NCI-H2196 treated with DMSO at 0.1 percent for 48 hours (cell line): ENCODE measurements at regions not wholly inside any gene's neighbourhood (a gene's known extent, or its start where the extent isn't known, plus 50 kb on each side); places are given as distances from the start of the nearest gene placed in this dataset.
"Not testable (repeated sequence)": the region's sequence is repeated elsewhere in the genome, so short reads cannot be mapped to it uniquely, and the experiment has no call there.

Experiments
- DNase-seq: peaks from one replicate; lab custom pipeline; 2025; ENCODE audit not compliant: unreplicated experiment; lab: John Stamatoyannopoulos, UW

- DNase-seq: no peak
Observed at GRCh38 chr6:12348530-12349511, 58.7 kb downstream of the EDN1 start.

GRCh38 chr6:12350644-12351170, 60.5 kb downstream of the EDN1 start:
- no peak for DNase-seq

GRCh38 chr6:12351672-12352071, 61.5 kb downstream of the EDN1 start:
- DNase-seq: no peak

DNA sequence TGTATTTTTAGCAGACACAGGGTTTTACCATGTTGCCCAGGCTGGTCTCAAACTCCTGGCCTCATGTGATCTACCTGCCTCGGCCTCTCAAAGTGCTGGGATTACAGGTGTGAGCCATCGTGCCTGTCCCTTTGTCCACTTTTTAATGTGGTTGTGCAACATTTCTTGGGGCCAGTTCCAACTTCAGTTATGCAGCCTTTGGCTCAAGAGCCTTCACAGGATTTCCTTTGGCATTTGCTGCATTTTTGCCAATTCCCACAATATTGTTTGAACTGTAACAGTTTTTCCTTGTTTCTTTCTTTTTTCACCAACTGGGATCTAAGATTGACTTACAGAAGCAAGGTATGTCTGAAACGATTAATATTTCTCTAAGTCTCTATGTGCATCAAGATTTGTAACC, 63.6 kb downstream of the EDN1 start:
- DNase-seq: no peak

DNA sequence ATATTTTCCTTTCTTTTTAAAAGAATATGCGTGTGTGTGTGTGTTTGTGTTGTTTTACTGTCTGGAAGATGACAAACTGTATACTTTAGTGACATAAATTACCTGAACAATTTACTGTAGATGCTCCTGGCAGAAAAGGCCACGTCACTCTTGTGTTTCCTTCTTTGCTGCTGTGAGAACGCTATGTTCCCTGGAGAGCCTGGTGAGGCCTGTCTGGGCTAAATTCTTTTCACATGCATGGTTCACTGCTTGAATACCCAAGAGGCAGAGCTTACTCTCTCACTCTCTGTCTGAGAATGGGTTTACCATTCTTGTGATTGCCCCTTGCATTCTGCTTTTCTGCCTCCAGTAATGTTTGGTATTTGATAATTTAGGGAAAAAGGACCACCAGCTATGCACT, 64.3 kb downstream of the EDN1 start:
- no peak for DNase-seq

- no peak for DNase-seq
Observed at GRCh38 chr6:12355354-12355753, 65.2 kb downstream of the EDN1 start.

DNA sequence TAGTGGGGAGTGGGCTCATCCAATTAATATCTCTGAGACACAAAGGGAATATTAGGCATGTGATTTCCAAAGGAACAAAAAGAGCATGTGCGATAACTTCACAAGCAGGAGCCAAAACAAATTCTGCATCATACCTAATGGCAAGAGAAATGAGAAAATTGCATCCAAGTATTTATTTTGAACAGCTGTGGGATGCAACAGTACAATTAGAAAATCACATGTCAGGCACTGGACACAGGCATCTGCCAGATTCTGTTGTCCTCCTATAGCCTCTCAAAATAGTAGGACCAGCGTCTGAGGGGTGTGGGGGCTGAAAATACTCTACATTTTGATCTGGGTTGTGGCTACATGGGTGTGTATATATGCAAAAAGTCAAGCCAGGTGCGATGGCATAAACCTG, 66.3 kb downstream of the EDN1 start:
- DNase-seq: no peak

DNA sequence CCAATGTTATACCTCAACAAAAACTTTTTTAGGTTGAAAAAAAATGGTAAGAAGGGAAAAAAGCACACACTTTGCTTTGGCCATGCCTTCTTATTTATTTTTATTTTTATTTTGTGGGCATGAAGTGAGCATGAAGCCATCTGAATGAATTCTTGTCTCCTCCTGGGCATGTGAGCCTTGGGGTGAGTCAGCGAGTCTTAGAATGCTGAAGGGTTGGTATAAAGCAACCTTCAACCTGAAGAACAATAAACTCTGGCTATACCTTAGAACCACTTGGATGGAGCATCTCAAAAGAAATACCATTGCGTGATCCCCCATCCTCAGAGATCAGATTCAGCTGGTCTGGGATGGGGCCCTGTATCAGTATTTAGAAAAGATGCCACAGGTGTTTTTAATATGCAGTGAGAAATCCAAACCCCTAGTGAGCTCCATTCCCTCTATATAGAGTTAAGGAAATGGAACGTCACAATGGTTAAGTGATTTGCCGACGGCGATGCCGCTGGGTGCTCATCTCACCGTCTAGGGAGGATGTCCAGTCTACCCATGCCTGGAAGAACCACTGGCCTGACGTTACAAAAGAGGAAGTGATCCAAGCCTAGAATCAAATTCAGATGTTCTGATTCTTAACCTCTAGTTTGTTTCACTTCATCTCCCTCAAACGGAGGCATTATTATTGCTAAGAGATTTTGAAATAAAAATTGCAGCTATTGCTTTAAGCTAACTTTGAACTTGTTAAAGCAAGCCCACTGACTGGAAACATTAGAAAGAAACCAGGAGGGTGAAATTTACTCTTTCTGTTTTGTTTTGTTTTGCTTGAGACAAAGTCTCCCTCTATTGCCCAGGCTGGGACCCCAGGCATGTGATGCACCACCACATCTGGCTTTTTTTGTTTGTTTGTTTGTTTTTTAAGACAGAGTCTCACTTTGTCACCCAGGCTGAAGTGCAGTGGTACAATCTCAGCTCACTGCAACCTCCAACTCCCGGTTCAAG, 67.1 kb downstream of the EDN1 start:
- DNase-seq: no peak

GRCh38 chr6:12359036-12359435, 68.9 kb downstream of the EDN1 start:
- no peak for DNase-seq

GRCh38 chr6:12361042-12361765, 71.0 kb downstream of the EDN1 start:
- DNase-seq: no peak

GRCh38 chr6:12363277-12363650, 73.1 kb downstream of the EDN1 start:
- DNase-seq: not testable (repeated sequence)

- DNase-seq: no peak
Observed at GRCh38 chr6:12363651-12364381, 73.7 kb downstream of the EDN1 start.

GRCh38 chr6:12364621-12365020, 74.5 kb downstream of the EDN1 start:
- DNase-seq: no peak

DNA sequence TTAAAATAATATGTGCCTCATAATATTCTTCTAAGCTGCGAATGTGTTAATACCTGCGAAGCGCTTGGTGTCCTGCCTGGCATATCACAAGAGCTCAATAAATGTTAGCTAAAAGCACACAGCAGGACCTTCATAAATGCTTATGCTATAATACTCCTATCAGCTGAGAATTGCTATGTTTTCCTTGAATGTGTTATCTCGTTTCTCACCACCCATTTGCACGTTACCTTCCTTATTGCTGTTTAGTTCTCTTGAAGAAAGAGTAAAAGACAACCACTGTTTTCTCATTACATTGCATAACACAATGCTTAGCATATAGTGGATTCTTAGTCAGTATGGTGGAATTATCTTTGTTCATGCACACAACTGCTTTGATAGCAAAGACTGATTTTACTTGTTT, 76.6 kb downstream of the EDN1 start:
- no peak for DNase-seq

- DNase-seq: no peak
Observed at GRCh38 chr6:12367412-12367811, 77.3 kb downstream of the EDN1 start.

GRCh38 chr6:12369355-12369754, 79.2 kb downstream of the EDN1 start:
- no peak for DNase-seq

- no peak for DNase-seq
Observed at GRCh38 chr6:12369781-12370262, 79.7 kb downstream of the EDN1 start.

- no peak for DNase-seq
Observed at GRCh38 chr6:12371151-12371550, 81.0 kb downstream of the EDN1 start.

DNA sequence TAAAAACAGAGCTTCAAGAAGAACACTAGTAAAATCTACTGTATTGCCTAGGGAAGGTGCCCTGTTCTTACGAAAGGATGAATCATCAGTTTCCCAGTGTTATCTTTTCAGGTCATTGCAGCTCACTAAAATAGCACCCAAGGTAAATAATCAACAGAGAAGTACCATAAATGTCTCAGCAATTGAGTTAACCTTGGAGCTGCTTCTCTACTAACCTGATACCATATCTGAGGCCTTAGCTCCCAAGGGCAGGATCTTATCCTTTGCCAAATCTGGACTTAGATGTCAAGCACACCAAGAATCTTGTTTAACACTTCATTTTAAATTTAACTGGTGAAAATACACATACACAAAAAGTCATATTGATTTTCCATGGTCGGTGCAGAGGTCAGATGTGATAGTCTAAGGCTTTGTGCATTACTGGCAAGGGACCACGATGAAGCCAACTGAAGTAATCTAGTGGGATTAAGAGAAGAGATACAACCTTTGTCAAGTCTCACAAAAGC, 81.5 kb downstream of the EDN1 start:
- DNase-seq: no peak

GRCh38 chr6:12379181-12379580, 89.0 kb downstream of the EDN1 start:
- no peak for DNase-seq
